UCSD-AML1 (cell line): ENCODE measurements at regions not wholly inside any gene's neighbourhood (a gene's known extent, or its start where the extent isn't known, plus 50 kb on each side); places are given as distances from the start of the nearest gene placed in this dataset.
A peak's percentile ranks its signal among the peaks of the same experiment; 100 is the strongest.

Experiments used
- DNase-seq: peaks from one replicate; lab custom pipeline; 2025; ENCODE audit not compliant: unreplicated experiment; lab: John Stamatoyannopoulos, UW

DNA sequence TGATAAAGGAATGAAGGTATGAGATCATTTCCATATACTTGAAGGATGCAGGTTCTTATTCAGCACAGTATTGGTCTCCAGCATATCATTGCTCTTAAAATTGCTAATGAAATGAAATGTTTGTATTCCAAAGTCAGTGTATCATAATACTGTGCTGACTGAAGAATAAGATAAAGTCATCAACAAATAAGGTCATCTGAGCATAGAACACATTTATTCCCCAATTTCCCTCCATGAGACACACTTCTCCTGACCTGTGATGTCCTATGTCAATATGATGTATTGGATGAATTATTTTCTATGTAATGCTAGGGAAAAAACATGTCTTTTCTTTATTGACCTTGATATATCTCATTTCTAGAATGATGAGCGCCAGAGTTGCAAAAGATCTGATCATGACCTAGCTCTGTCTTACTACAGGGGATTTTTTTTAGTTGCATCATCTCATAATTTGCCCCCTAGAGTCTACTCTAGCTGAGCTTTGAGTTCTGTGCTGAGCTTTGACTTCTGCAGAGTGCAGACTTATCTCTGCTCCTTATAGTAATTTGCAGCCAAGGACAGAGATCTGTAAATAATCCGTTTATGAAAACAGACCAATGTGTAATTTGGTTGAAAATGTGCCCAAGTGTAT is 859.8 kb downstream of the TRIB2 start:
- DNase-seq: no peak

DNA sequence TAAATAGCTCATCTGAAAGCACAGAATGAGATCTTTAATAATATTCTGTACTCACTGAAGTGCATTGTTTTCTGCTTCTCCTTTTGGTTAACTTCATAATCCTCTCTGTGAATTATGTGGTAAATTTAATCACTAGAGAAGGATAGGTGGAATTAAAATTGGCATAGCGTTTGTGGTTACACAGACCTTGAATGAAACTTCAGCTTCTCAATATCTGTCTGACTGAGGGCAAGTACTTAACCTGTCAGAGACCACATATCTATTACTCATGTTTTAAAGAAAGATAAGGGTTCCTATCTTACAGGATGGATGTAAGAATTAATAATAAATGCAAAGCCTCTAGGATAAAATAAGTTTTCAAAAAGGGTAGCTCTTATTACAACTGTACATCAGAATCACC is 861.8 kb downstream of the TRIB2 start:
- no peak for DNase-seq

DNA sequence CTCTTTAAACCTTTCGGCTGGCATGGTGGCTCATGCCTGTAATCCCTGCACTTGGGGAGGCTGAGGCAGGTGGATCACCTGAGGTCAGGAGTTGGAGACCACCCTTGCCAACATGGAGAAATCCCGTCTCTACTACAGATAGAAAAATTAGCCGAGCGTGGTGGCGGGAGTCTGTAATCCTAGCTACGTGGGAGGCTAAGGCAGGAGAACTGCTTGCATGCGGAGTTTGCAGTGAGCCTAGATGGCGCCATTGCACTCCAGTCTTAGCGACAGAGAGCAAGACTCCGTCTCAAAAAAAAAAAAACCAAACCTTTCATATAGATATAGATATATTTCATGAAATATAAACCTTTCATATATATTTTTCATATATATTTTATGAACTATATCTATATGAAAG is 864.7 kb downstream of the TRIB2 start:
- peak; percentile 9 for DNase-seq

DNA sequence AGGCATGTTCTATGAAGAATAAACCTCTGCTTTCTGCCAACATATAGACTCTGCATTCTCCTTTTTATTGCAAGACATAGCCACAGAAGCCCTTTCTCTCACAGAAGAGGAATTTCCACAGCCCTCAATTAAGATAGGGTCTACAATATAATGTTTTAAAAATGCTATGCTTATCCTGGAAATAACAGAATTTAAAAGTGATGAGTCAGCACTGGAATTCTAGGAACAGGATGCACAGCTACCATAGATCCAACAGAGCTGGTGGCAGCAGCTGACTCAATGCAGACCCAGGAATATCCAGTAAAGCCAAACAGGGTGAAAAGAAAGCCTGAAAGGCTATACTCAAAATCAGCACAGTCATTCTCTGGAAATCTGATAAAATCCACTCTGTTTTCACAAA is 866.9 kb downstream of the TRIB2 start:
- DNase-seq: no peak

DNA sequence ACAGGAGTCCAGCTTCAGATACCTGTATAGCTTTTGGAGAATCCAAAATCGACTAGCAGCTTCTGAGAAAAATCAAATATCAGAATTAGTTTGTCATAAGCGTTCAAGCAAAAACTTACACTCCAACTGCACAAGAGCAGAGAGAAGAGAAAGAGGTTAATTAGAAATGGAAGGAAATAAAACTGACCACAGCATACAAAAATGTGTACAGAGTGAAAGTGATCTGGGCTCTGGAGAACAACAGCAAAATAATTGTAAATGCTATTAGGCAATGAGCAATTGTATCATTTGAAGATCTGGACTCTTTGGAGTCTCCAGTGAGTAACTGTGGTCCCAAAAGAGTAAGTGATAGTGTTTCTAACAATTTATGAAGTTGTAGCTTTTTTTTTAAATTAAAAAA is 867.3 kb downstream of the TRIB2 start:
- DNase-seq: no peak

DNA sequence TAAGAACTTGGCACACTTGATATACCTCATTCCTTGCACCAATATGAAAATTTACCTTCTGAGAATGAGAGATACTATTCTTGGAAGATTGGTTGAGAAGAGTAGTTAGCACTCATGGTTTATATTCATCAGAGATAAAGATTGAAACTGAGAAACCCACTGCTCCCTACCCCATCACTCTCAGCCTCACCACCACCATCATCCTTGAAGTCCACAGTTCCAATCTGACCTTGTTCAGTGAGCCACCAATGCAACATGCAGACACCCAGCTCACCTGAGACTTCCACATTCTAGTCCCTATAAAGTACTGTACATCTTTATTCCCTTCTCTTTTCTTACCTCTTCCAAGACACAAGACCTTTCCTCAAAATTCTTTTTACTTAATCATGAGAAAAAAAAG is 869.0 kb downstream of the TRIB2 start:
- DNase-seq: no peak

DNA sequence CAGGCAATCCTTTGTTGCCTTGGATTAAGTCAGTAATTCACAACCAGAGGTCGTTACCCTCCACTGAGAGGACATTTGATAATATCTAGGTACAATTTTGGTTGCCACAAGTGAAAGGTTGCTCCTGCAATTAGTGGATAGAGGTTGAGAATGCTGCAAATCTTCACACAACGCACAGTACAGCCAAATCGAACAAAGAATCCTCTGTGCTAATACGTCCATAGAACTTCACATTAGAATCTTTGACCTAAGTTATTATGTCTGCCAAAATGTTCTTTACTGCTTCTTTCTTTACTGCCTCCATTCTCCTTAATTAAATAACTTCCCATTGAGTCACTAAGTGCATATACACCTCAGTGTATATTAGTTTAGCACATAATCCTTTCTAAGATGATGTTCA is 879.5 kb downstream of the TRIB2 start:
- no peak for DNase-seq

DNA sequence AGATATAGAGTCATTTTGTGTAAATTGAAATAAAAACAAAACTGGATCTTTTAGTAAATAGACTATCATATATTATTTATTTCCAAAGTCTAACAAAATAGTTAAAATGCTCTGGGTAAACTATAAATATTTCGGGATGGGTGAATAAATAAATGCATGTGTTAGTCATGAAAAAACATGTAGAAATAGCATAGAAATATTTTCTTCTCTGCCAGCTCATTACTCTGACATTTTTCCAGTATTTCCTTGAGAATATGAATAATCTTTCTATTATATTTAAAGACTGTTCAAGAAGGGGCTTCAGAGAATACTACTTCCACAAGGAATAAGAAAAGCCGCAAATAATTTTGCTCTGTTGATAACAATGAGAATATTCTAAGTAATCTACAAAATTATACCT is 880.4 kb downstream of the TRIB2 start:
- no peak for DNase-seq

DNA sequence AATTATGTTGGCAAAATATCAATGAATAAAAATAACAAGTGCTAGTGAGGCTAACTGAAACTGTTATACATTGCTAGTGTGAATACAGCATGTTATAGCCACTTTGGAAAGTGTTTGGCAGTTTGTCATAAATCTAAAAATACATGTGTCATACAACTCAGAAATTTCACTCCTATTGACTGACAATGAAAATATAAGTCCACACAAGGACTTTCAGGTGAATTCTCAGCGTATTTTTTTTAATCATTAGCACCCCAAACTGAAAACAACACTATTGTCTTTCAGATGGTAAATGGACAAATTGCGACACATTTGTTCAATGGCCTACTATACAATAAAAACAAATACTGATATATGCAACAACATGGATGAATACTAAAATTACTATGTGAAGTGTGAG is 884.8 kb downstream of the TRIB2 start:
- no peak for DNase-seq

DNA sequence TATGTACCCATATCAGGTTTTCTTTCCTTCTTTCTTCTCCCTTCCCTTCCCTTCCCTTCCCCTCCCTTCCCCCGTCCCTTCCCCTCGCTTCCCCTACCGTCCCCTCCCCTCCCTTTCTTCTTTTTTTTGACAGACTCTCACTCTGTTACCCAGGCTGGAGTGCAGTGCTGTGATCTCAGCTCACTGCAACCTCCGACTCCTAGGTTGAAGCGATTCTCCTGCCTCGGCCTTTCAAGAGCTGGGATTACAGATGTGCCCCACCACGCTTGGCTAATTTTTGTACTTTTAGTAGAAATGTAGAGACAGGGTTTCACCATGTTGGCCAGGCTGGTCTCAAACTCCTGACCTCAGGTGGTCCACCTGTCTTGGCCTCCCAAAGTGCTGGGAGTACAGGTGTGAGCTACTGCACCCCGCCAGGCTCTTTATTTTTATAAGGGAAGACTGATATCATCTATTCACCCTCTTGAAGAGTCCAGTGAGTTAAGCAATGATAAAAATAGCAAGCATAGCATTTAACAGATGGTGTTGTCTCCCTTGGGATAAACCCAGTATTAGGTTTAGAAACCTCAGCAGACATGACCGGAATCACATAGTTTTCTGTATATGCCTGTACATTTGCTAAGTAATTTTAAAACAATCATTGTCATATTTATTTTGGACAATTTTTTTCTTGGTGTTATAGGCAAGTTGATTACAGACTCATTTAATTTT is 888.4 kb downstream of the TRIB2 start:
- DNase-seq: no peak

DNA sequence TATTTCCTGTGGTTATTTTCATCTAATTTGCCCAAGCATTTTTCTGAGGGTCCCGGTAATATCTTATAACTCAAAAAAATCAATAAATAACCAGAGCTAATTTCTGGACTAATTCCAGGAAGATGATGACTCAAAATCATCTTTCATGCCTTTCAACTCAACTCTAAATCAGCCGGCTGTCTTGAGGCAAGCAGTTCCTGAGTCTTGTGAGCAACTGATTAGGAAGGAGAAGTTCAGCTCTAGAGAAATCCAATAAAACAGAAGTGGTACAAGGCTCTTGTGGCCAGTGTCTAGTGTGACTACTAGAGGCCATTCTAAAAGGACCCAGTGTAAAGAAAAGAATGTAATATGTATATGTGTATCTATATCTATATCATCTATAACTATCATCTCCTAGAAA is 890.4 kb downstream of the TRIB2 start:
- no peak for DNase-seq

DNA sequence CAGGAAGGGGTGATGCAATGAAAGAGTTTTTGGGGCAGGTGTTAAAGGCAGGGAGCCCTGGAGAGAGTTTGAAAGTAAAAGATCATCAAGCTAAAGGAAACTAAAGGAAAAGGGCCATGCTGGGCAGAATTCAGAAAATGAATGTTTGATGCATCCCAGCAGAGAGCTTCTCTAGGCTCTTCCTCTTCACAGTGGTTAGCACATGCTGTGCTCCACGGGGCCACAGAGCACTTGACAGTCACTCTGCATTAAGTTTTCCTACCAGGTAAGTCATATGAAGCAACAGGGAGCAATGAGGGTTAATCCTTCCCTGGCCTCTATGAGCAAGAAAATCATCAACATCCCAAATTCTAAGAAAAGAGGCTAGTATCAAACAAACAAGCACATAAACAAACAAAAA is 895.2 kb downstream of the TRIB2 start:
- DNase-seq: no peak

DNA sequence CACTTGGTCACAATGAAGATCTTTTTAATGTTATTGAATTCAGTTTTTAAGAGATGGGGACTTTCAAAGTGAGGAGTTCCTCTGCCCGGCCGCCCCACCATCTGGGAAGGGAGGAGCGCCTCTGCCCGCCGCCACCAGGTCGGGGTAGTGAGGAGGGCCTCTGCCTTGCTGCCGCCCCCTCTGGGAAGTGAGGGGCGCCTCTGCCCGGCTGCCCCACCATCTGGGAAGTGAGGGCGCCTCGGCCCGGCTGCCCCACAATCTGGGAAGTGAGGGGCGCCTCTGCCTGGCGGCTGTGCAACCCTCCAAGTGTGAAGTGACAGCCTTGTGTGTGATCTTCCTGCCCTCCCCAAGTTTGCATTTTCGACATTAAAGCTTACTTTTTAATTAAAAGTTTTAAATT is 899.3 kb downstream of the TRIB2 start:
- no peak for DNase-seq

DNA sequence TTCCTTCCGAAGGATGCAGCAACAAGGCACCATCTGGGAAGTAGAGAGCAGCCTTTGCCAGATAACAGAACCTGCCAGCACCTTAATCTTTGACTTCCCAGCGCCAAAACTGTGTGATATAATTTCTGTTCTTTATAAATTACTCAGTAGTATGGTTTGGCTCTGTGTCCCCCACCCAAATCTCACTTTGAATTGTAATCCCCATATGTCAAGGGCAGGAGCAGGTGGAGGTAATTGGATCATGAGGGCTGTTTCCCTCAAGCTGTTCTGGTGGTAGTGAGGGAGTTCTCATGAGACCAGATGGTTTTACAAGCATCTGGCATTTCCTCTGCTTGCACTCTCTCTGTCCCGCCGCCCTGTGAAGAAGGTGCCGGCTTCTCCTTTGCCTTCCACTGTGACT is 899.9 kb downstream of the TRIB2 start:
- DNase-seq: no peak

DNA sequence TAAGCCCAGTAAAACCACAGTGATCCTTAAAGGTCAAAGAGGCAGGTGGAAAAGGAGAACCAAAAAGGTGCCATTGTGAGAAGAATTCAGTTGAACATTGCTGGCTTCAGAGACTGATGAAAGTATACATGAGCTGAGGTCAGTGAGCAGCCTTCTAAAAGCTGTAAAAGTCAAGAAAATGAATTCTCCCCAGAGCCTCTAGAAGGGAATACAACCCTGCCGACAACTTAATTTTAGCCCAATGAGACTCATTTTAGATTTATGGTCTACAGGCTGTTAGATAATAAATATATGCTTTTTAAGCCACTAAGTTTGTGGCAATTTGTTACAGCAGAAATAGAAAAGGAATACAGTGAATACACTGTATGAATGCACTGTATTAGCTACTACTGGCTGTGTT is 911.4 kb downstream of the TRIB2 start:
- no peak for DNase-seq

DNA sequence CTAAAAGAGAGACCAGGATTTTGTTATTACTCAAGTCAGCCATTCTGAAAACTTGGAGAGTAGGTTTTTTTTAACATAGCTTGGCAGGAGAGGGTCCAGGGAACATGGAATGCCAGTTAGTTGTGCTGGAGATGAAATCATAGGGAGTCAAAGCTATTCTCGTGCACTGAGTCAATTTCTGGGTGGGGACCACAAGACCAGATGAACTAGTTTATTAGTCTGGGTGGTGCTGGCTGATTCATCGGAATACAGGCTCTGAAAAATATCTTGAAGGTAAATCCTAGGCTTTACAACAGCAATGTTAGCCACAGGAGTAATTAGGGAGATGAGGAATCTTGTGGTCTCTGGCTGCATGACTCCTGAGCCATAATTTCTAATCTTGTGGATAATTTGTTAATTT is 921.4 kb downstream of the TRIB2 start:
- DNase-seq: no peak

DNA sequence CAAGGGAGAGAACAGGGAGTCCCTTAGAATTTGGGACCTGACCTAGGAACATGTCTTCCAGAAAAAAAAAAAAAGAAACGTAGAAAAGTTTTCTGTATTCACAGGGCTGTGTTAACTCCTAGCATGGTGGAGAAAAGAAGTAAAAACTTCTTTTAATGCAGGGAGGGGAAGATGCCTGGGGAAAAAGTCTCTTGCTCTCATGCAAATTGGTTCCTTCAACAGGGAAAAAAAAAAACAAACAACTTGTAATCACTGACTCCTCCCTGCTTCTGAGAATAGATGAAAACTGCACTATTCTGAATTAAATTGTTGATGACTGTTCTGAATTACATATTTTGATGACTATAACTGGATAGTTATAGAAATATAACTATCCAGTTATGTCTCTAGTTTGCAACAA is 933.2 kb downstream of the TRIB2 start:
- DNase-seq: no peak

DNA sequence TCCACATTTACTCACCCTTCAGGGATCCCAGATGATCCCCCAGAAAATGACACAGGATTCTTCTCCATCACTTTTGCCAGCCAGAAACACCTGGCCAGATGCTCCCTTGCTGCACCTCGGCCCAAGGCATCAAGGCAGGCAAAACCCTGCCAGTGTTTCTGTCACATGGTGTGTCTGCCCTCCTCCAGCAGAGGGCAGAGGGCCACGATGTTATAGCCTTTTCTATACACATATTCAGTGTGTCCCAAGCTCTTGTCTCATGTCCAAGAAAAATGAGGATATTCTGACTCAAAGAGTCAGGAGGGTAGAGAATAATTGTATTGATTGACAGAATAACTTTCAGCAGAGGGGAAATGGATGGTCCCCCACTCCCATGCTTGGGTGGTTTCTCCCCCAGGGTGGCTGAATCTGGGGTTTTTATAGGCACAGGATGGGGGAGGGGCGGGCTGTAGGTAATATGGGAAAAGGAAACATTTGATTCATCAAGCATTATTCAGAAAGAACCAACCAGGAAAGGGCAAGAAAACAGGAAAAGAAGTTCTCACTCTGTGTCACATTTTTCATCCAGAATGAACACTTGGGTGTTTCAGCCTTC is 933.9 kb downstream of the TRIB2 start:
- DNase-seq: peak; percentile 5

DNA sequence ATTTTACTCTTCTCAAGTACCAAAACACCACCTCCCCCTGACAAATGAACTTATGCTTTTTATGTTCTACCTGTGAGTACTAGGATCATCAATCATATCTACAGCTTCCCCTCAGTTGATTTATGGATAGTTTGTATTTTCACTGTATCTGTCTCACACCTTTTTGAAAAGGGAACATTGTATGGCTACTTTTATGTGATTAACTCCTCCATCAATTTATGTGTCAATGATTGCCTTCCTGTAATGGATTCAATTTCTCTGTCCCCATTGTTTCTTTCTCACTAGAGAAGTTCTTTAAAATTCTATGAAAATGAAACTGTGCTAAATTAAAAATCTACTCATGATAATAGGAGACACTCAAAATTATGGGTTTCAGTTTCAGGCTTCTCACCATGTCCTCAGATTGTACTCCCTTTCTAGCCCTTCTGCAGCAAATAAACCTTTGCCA is 935.0 kb downstream of the TRIB2 start:
- no peak for DNase-seq

DNA sequence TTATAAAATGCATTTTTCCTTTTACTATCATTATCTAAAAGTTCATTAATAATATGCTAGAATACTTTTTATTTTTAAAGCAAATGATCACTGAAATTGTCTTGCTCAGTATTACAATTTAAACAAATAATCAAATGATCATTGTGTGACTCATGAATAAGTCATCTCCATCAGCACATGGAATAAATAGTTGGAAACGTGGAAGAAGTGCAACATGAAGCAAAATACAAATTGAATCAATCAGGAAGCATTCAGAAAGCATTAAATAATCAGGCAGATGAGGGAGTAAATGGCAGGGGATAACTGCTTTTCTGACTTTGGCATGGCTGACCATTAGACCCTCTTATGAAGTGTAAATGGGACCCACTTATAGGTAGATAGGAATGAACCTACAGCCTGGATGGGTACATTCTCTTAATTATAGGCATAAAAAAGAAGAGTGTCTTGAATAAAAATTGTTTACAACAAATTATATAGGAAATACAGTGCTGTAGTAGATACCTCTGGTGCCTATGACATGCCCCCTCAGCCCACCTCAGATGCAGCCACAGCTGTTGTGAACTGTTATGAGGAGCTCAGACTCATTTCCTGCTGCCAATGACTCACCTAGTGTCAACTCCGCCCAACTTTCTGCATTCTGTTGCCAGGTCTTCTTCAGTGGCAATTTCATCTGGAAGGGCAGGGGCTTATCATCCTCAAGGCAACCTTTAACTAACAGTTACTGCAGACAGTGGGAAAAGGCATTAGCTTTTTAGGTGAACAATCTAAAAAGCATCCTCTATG is 936.0 kb downstream of the TRIB2 start:
- peak; percentile 5 for DNase-seq

DNA sequence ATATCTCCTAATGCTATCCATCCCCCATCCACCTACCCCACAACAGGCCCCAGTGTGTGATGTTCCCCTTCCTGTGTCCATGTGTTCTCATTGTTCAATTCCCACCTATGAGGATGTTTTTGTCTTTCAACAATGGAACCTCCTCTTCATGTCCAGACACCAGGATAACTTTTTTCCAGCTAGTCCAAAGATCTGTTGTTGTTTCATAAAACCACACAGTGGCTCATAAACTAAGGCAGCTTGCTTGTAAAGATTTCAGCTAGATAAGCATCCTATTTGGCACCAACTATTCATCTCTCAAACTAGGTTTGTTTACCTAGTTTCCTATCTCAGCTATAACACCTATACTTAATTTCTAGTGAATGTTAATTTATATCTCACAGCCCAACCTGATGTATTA is 937.7 kb downstream of the TRIB2 start:
- DNase-seq: no peak

DNA sequence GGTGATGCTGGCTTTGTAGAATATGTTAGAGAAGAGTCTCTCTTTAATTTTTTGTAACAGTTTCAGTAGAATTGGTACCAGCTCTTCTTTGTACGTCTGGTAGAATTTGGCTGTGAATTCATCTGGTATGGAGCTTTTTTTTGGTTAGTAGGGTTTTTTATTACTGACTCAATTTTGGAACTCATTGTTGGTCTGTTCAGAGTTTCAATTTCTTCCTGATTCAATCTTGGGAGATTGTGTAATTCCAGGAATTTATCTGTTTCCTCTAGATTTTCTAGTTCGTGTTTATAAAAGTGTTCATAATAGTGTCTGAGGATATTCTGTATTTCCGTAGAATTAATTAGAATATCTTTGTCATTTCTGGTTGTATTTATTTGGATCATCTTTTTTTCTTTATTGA is 943.5 kb downstream of the TRIB2 start:
- no peak for DNase-seq
